GM23338 (cell line): ENCODE measurements at regions not wholly inside any gene's neighbourhood (a gene's known extent, or its start where the extent isn't known, plus 50 kb on each side); places are given as distances from the start of the nearest gene placed in this dataset.

Experiments used
- ATAC-seq: fragments of 200-7000 bp; cut with Tn5 transposase; 3 replicates; pipeline ENCODE4 v1.9.1; 2020
- DNase-seq: peaks from one replicate; pipeline ENCODE4 v3.0.0-alpha.2; 2015; ENCODE audit warnings: low spot score
- H2AFZ ChIP-seq: fragments of 200-600 bp; sonication (generic); 2 replicates; pipeline ENCODE4 v1.8.0; 2016; ENCODE audit warnings: antibody characterized with exemption, mild to moderate bottlenecking, moderate library complexity
- H3F3A ChIP-seq: fragments of 200-600 bp; sonication (generic); replicated peaks from 2 replicates; pipeline ENCODE4 v1.8.0; 2017; ENCODE audit warnings: antibody characterized with exemption, mixed run types, low read depth
- H3K27ac ChIP-seq: fragments of 200-600 bp; sonication (generic); 2 replicates; pipeline ENCODE4 v1.6.1; 2016; ENCODE audit warnings: low read depth
- H3K27me3 ChIP-seq: fragments of 200-600 bp; sonication (generic); 2 replicates; pipeline ENCODE4 v1.8.0; 2016; ENCODE audit warnings: mild to moderate bottlenecking, mixed run types, moderate library complexity; ENCODE audit not compliant: insufficient read depth
- H3K36me3 ChIP-seq: fragments of 200-600 bp; sonication (generic); 2 replicates; pipeline ENCODE4 v1.8.0; 2016; ENCODE audit warnings: mild to moderate bottlenecking; ENCODE audit not compliant: insufficient read depth
- H3K4me1 ChIP-seq: fragments of 200-600 bp; sonication (generic); 2 replicates; pipeline ENCODE4 v1.8.0; 2016; ENCODE audit warnings: mild to moderate bottlenecking, moderate library complexity; ENCODE audit not compliant: insufficient read depth
- H3K4me2 ChIP-seq: fragments of 200-600 bp; sonication (generic); 2 replicates; pipeline ENCODE4 v1.7.1; 2017; ENCODE audit warnings: mixed run types
- H3K4me3 ChIP-seq: fragments of 200-600 bp; sonication (generic); 2 replicates; pipeline ENCODE4 v1.6.1; 2016; ENCODE audit warnings: mixed run types
- H3K79me2 ChIP-seq: fragments of 200-600 bp; sonication (generic); replicated peaks from 2 replicates; pipeline ENCODE4 v1.8.0; 2017; ENCODE audit warnings: mild to moderate bottlenecking; ENCODE audit not compliant: insufficient read depth
- H3K9me2 ChIP-seq: fragments of 200-600 bp; sonication (generic); 2 replicates; pipeline ENCODE4 v1.8.0; 2017; ENCODE audit not compliant: insufficient read depth
- H4K20me1 ChIP-seq: fragments of 200-600 bp; sonication (generic); replicated peaks from 2 replicates; pipeline ENCODE4 v1.8.0; 2017; ENCODE audit warnings: mild to moderate bottlenecking; ENCODE audit not compliant: insufficient read depth
- H3K27ac Mint-ChIP-seq: 2 replicates; pipeline ENCODE4 v1.8.0; 2020; ENCODE audit warnings: inconsistent platforms, mild to moderate bottlenecking, moderate library complexity, mixed read lengths
- H3K27me3 Mint-ChIP-seq: 3 replicates; pipeline ENCODE4 v1.8.0; 2022; ENCODE audit warnings: low read depth, mild to moderate bottlenecking, moderate library complexity, mixed read lengths, inconsistent platforms; ENCODE audit not compliant: insufficient read depth, poor library complexity
- H3K36me3 Mint-ChIP-seq: 3 replicates; pipeline ENCODE4 v1.8.0; 2021; ENCODE audit warnings: low read depth, mild to moderate bottlenecking, inconsistent platforms, moderate library complexity, mixed read lengths
- H3K4me1 Mint-ChIP-seq: 3 replicates; pipeline ENCODE4 v1.8.0; 2020; ENCODE audit warnings: mild to moderate bottlenecking, inconsistent platforms, mixed read lengths
- H3K4me3 Mint-ChIP-seq: 3 replicates; pipeline ENCODE4 v1.8.0; 2021; ENCODE audit warnings: moderate library complexity, mild to moderate bottlenecking, inconsistent platforms, mixed read lengths
- H3K9me3 Mint-ChIP-seq: 3 replicates; pipeline ENCODE4 v1.8.0; 2020; ENCODE audit warnings: moderate library complexity, mild to moderate bottlenecking, inconsistent platforms, mixed read lengths
- EZH2 ChIP-seq: fragments of 200-600 bp; sonication (generic); IDR thresholded peaks from one replicate; pipeline ENCODE4 v1.8.0; 2017; ENCODE audit warnings: antibody characterized with exemption, mild to moderate bottlenecking, low read depth; ENCODE audit not compliant: unreplicated experiment
- EZH2phosphoT487 ChIP-seq: fragments of 200-600 bp; sonication (generic); IDR thresholded peaks from one replicate; pipeline ENCODE4 v1.8.1; 2018; ENCODE audit warnings: antibody characterized with exemption; ENCODE audit not compliant: unreplicated experiment
- JUNB ChIP-seq: IDR thresholded peaks from one replicate; pipeline ENCODE4 v1.6.1; 2016; ENCODE audit warnings: antibody characterized with exemption; ENCODE audit not compliant: unreplicated experiment
- NANOG ChIP-seq: IDR thresholded peaks from 2 replicates; pipeline ENCODE4 v1.6.1; 2016; ENCODE audit warnings: antibody characterized with exemption, borderline replicate concordance
- POLR2AphosphoS5 ChIP-seq: IDR thresholded peaks from 2 replicates; pipeline ENCODE4 v1.6.1; 2016; ENCODE audit warnings: antibody characterized with exemption, low read depth
- STAT1 ChIP-seq: IDR thresholded peaks from one replicate; pipeline ENCODE4 v1.6.1; 2016; ENCODE audit warnings: antibody characterized with exemption; ENCODE audit not compliant: unreplicated experiment
- ZNF114 ChIP-seq: fragments of 250-450 bp; sonication (Bioruptor Pico); IDR thresholded peaks from 2 replicates; pipeline ENCODE4 v1.5.0; 2020; ENCODE audit warnings: mild to moderate bottlenecking, moderate library complexity
- ZNF331 ChIP-seq: fragments of 250-450 bp; sonication (Bioruptor Pico); IDR thresholded peaks from 2 replicates; pipeline ENCODE4 v1.5.0; 2020; ENCODE audit warnings: low read depth, mild to moderate bottlenecking, moderate library complexity
- TF ChIP-seq, protein P1 (sequence below): IDR thresholded peaks from one replicate; pipeline ENCODE4 v1.6.1; 2018; ENCODE audit warnings: antibody characterized with exemption; ENCODE audit not compliant: unreplicated experiment
- TF ChIP-seq, protein P2 (sequence below): fragments of 250-450 bp; sonication (Bioruptor Pico); IDR thresholded peaks from 2 replicates; pipeline ENCODE4 v1.5.0; 2020; ENCODE audit warnings: mild to moderate bottlenecking, moderate library complexity
- TF ChIP-seq, protein P3 (sequence below): IDR thresholded peaks from 2 replicates; pipeline ENCODE4 v1.6.1; 2016; ENCODE audit warnings: antibody characterized with exemption
- TF ChIP-seq, protein P4 (sequence below), 2 experiments: fragments of 200-600 bp in 1 of 2; sonication (generic) in 1 of 2; conservative IDR thresholded peaks; 2 replicates each; pipeline versions ENCODE4 v1.5.1 to v1.6.1; 2016 to 2017; ENCODE audit warnings: antibody characterized with exemption in 2 of 2, low read depth in 2 of 2, mild to moderate bottlenecking in 2 of 2, moderate library complexity in 1 of 2

DNA sequence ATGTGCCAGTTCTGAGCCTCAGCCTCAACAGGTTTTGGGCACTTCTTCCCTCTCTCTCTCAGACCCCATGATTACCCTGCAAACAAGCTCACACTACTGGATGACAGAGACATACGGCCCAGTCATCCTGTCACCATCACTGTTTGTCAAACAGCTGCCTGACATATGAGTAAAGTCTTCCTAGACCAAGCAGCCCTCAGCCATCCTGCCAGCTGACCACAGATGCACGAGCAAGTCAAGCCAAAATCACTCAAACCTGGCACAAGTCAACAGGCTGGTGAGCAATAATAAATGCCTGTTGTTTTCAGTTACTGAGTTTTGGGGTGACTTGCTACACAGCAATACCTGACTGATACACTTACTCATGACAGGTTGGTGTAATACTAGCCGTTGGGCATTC, 75.5 kb upstream of the KLF7 start:
- H3K9me2 ChIP-seq: no peaks in the 10 kb centered on the region
- H3K36me3 ChIP-seq: no peaks in the 10 kb centered on the region
- no peaks in the 10 kb centered on the region for H4K20me1 ChIP-seq
- Mint-ChIP-seq H3K36me3 (no peaks in the 10 kb centered on the region; the same call in 2 of the 3 replicates), H3K27ac (no peak overlapping the region), H3K4me1 (peaks cover 25% of the 10 kb centered on the region), H3K27me3 (no peaks in the 10 kb centered on the region), H3K4me3 (no peak overlapping the region), H3K9me3 (no peaks in the 10 kb centered on the region)
- no peaks in the 10 kb centered on the region for H3K79me2 ChIP-seq
- peaks cover 7% of the 10 kb centered on the region; the same call in 1 of the 2 replicates for H3K4me1 ChIP-seq
- no peak overlapping the region for H2AFZ ChIP-seq
- H3F3A ChIP-seq: no peaks in the 10 kb centered on the region
- TF ChIP-seq EZH2: no peak
- TF ChIP-seq, protein P1, sequence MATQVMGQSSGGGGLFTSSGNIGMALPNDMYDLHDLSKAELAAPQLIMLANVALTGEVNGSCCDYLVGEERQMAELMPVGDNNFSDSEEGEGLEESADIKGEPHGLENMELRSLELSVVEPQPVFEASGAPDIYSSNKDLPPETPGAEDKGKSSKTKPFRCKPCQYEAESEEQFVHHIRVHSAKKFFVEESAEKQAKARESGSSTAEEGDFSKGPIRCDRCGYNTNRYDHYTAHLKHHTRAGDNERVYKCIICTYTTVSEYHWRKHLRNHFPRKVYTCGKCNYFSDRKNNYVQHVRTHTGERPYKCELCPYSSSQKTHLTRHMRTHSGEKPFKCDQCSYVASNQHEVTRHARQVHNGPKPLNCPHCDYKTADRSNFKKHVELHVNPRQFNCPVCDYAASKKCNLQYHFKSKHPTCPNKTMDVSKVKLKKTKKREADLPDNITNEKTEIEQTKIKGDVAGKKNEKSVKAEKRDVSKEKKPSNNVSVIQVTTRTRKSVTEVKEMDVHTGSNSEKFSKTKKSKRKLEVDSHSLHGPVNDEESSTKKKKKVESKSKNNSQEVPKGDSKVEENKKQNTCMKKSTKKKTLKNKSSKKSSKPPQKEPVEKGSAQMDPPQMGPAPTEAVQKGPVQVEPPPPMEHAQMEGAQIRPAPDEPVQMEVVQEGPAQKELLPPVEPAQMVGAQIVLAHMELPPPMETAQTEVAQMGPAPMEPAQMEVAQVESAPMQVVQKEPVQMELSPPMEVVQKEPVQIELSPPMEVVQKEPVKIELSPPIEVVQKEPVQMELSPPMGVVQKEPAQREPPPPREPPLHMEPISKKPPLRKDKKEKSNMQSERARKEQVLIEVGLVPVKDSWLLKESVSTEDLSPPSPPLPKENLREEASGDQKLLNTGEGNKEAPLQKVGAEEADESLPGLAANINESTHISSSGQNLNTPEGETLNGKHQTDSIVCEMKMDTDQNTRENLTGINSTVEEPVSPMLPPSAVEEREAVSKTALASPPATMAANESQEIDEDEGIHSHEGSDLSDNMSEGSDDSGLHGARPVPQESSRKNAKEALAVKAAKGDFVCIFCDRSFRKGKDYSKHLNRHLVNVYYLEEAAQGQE: no peak
- no peak for TF ChIP-seq ZNF331 (CRISPR knock-in tag)
- TF ChIP-seq EZH2phosphoT487: no peak
- TF ChIP-seq JUNB: no peak
- no peak for TF ChIP-seq STAT1
- TF ChIP-seq NANOG: no peak
- TF ChIP-seq, protein P2, sequence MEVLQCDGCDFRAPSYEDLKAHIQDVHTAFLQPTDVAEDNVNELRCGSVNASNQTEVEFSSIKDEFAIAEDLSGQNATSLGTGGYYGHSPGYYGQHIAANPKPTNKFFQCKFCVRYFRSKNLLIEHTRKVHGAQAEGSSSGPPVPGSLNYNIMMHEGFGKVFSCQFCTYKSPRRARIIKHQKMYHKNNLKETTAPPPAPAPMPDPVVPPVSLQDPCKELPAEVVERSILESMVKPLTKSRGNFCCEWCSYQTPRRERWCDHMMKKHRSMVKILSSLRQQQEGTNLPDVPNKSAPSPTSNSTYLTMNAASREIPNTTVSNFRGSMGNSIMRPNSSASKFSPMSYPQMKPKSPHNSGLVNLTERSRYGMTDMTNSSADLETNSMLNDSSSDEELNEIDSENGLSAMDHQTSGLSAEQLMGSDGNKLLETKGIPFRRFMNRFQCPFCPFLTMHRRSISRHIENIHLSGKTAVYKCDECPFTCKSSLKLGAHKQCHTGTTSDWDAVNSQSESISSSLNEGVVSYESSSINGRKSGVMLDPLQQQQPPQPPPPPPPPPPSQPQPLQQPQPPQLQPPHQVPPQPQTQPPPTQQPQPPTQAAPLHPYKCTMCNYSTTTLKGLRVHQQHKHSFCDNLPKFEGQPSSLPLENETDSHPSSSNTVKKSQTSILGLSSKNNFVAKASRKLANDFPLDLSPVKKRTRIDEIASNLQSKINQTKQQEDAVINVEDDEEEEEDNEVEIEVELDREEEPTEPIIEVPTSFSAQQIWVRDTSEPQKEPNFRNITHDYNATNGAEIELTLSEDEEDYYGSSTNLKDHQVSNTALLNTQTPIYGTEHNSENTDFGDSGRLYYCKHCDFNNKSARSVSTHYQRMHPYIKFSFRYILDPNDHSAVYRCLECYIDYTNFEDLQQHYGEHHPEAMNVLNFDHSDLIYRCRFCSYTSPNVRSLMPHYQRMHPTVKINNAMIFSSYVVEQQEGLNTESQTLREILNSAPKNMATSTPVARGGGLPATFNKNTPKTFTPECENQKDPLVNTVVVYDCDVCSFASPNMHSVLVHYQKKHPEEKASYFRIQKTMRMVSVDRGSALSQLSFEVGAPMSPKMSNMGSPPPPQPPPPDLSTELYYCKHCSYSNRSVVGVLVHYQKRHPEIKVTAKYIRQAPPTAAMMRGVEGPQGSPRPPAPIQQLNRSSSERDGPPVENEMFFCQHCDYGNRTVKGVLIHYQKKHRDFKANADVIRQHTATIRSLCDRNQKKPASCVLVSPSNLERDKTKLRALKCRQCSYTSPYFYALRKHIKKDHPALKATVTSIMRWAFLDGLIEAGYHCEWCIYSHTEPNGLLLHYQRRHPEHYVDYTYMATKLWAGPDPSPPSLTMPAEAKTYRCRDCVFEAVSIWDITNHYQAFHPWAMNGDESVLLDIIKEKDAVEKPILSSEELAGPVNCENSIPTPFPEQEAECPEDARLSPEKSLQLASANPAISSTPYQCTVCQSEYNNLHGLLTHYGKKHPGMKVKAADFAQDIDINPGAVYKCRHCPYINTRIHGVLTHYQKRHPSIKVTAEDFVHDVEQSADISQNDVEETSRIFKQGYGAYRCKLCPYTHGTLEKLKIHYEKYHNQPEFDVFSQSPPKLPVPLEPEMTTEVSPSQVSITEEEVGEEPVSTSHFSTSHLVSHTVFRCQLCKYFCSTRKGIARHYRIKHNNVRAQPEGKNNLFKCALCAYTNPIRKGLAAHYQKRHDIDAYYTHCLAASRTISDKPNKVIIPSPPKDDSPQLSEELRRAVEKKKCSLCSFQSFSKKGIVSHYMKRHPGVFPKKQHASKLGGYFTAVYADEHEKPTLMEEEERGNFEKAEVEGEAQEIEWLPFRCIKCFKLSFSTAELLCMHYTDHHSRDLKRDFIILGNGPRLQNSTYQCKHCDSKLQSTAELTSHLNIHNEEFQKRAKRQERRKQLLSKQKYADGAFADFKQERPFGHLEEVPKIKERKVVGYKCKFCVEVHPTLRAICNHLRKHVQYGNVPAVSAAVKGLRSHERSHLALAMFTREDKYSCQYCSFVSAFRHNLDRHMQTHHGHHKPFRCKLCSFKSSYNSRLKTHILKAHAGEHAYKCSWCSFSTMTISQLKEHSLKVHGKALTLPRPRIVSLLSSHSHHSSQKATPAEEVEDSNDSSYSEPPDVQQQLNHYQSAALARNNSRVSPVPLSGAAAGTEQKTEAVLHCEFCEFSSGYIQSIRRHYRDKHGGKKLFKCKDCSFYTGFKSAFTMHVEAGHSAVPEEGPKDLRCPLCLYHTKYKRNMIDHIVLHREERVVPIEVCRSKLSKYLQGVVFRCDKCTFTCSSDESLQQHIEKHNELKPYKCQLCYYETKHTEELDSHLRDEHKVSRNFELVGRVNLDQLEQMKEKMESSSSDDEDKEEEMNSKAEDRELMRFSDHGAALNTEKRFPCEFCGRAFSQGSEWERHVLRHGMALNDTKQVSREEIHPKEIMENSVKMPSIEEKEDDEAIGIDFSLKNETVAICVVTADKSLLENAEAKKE: no peak
- no peak for TF ChIP-seq ZNF114
- TF ChIP-seq, protein P3, sequence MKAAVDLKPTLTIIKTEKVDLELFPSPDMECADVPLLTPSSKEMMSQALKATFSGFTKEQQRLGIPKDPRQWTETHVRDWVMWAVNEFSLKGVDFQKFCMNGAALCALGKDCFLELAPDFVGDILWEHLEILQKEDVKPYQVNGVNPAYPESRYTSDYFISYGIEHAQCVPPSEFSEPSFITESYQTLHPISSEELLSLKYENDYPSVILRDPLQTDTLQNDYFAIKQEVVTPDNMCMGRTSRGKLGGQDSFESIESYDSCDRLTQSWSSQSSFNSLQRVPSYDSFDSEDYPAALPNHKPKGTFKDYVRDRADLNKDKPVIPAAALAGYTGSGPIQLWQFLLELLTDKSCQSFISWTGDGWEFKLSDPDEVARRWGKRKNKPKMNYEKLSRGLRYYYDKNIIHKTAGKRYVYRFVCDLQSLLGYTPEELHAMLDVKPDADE: no peak
- TF ChIP-seq, protein P4, sequence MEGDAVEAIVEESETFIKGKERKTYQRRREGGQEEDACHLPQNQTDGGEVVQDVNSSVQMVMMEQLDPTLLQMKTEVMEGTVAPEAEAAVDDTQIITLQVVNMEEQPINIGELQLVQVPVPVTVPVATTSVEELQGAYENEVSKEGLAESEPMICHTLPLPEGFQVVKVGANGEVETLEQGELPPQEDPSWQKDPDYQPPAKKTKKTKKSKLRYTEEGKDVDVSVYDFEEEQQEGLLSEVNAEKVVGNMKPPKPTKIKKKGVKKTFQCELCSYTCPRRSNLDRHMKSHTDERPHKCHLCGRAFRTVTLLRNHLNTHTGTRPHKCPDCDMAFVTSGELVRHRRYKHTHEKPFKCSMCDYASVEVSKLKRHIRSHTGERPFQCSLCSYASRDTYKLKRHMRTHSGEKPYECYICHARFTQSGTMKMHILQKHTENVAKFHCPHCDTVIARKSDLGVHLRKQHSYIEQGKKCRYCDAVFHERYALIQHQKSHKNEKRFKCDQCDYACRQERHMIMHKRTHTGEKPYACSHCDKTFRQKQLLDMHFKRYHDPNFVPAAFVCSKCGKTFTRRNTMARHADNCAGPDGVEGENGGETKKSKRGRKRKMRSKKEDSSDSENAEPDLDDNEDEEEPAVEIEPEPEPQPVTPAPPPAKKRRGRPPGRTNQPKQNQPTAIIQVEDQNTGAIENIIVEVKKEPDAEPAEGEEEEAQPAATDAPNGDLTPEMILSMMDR (conservative IDR thresholded peaks at IDR 0.05; ENCODE audit: low read depth in 2 of 2): no peak
- TF ChIP-seq POLR2AphosphoS5: no peak
- H3K27ac ChIP-seq: no peak overlapping the region
- no peak overlapping the region for H3K4me3 ChIP-seq
- no peaks in the 10 kb centered on the region for H3K27me3 ChIP-seq
- no peak for DNase-seq
- H3K4me2 ChIP-seq: no peak overlapping the region
- ATAC-seq: no peak
